Ascending aorta (tissue), 2 donors: ENCODE measurements at regions not wholly inside any gene's neighbourhood (a gene's known extent, or its start where the extent isn't known, plus 50 kb on each side); places are given as distances from the start of the nearest gene placed in this dataset.

Experiments
- DNase-seq, 2 donors: peaks; one replicate each; pipeline ENCODE4 v3.0.0-alpha.2; 2019; ENCODE audit warnings: low spot score in 2 of 2
- H3K27ac ChIP-seq, 2 donors: fragments of 200-600 bp; sonication (generic); one replicate each; pipeline ENCODE4 v1.5.1; 2016 to 2017; ENCODE audit warnings: mild to moderate bottlenecking in 1 of 2
- H3K27me3 ChIP-seq: fragments of 200-600 bp; sonication (generic); one replicate; pipeline ENCODE4 v1.5.1; 2017
- H3K36me3 ChIP-seq, 2 donors: fragments of 200-600 bp; sonication (generic); one replicate each; pipeline ENCODE4 v1.5.1; 2016
- H3K4me1 ChIP-seq, 2 donors: fragments of 200-600 bp; sonication (generic); one replicate each; pipeline ENCODE4 v1.5.1; 2016 to 2017; ENCODE audit warnings: mild to moderate bottlenecking in 1 of 2
- H3K4me3 ChIP-seq, 2 donors: fragments of 200-600 bp; sonication (generic); one replicate each; pipeline ENCODE4 v1.5.1; 2016 to 2017; ENCODE audit warnings: mild to moderate bottlenecking in 1 of 2
- H3K9me3 ChIP-seq, 2 donors: fragments of 200-600 bp; sonication (generic); one replicate each; pipeline ENCODE4 v1.5.1; 2016
- intact Hi-C: fragments of 100-400 bp; cut with DNase I; formaldehyde crosslinking; loops from one replicate; pipeline ENCODE4 v1.15.1; 2023
- TF ChIP-seq, protein P1 (sequence below), 3 experiments: fragments of 200-600 bp in 2 of 3; fragments of 450-650 bp in 1 of 3; sonication (generic) in 2 of 3; IDR thresholded peaks; one replicate each; pipeline ENCODE4 v1.5.1; 2016 to 2019; ENCODE audit warnings: antibody characterized with exemption in 3 of 3, mild to moderate bottlenecking in 1 of 3, moderate library complexity in 1 of 3

- DNase-seq, result no peak
- TF ChIP-seq, protein P1, sequence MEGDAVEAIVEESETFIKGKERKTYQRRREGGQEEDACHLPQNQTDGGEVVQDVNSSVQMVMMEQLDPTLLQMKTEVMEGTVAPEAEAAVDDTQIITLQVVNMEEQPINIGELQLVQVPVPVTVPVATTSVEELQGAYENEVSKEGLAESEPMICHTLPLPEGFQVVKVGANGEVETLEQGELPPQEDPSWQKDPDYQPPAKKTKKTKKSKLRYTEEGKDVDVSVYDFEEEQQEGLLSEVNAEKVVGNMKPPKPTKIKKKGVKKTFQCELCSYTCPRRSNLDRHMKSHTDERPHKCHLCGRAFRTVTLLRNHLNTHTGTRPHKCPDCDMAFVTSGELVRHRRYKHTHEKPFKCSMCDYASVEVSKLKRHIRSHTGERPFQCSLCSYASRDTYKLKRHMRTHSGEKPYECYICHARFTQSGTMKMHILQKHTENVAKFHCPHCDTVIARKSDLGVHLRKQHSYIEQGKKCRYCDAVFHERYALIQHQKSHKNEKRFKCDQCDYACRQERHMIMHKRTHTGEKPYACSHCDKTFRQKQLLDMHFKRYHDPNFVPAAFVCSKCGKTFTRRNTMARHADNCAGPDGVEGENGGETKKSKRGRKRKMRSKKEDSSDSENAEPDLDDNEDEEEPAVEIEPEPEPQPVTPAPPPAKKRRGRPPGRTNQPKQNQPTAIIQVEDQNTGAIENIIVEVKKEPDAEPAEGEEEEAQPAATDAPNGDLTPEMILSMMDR (IDR thresholded peaks at IDR 0.05), result no peak
- Histone ChIP-seq H3K36me3 (no peaks in the 10 kb centered on the region), H3K4me1 (no peaks in the 10 kb centered on the region), H3K27me3 (no peaks in the 10 kb centered on the region), H3K27ac (no peak overlapping the region), H3K4me3 (no peak overlapping the region), H3K9me3 (no peaks in the 10 kb centered on the region)
- intact Hi-C loops, result no loop called here
These were observed 221.7 kb downstream of the RFC3 start for GRCh38 chr13:34039678-34040077.

GRCh38 chr13:34040863-34041262 lies 222.9 kb downstream of the RFC3 start:
- no peak overlapping the region for H3K27ac ChIP-seq
- H3K4me1 ChIP-seq, result no peaks in the 10 kb centered on the region
- intact Hi-C loops, result no loop called here
- no peaks in the 10 kb centered on the region for H3K36me3 ChIP-seq
- H3K4me3 ChIP-seq, result no peak overlapping the region
- H3K27me3 ChIP-seq, result no peaks in the 10 kb centered on the region
- no peaks in the 10 kb centered on the region for H3K9me3 ChIP-seq
- TF ChIP-seq, protein P1 (IDR thresholded peaks at IDR 0.05), result no peak
- no peak for DNase-seq

GRCh38 chr13:34044041-34044440 lies 226.1 kb downstream of the RFC3 start:
- no peaks in the 10 kb centered on the region for H3K27me3 ChIP-seq
- intact Hi-C loops, result no loop called here
- no peaks in the 10 kb centered on the region for H3K4me1 ChIP-seq
- H3K9me3 ChIP-seq, result no peaks in the 10 kb centered on the region
- TF ChIP-seq, protein P1 (IDR thresholded peaks at IDR 0.05), result no peak
- H3K27ac ChIP-seq, result no peak overlapping the region
- no peak overlapping the region for H3K4me3 ChIP-seq
- no peak for DNase-seq
- H3K36me3 ChIP-seq, result no peaks in the 10 kb centered on the region

DNA sequence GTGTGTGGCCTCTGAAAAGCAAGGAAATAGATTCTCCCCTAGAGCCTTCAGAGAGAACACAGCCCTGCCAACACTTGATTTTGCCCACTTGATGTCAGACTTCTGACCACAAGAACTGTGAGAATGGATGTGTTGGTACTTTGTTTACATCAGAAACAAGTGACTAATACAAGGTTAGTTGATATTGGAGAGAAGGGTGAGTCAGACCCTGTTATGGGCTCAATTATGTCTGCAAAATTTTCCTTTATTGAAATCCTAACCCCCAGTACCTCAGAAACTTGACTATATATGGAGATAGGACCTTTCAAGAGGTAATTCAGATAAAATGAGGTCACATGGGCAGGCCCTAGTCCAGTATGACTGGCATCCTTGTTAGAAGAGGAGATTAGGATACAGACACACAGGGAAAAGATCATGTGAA lies 226.7 kb downstream of the RFC3 start:
- no peaks in the 10 kb centered on the region for H3K27me3 ChIP-seq
- TF ChIP-seq, protein P1 (IDR thresholded peaks at IDR 0.05), result no peak
- no peaks in the 10 kb centered on the region for H3K9me3 ChIP-seq
- no peak overlapping the region for H3K27ac ChIP-seq
- intact Hi-C loops, result no loop called here
- H3K36me3 ChIP-seq, result no peaks in the 10 kb centered on the region
- no peak overlapping the region for H3K4me3 ChIP-seq
- no peaks in the 10 kb centered on the region for H3K4me1 ChIP-seq
- no peak for DNase-seq

DNA sequence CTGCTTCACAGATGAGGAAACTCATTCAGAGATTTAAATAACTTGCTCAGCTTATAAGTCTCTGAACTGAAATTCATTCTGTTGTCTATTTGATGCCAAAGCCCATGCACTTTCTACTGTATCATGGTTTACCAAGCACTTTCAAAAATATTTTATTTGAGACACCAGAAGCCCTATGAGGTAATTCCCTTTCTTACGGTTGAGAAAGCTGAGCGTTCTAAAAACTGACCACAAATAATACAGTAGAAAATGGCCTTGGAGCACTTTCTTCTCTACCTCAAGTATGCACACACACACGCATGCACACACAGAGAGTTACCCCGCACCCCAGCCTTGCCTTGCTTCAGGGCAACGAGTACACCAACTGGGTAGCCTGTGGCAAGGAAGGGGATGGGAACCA lies 228.5 kb downstream of the RFC3 start:
- TF ChIP-seq, protein P1 (IDR thresholded peaks at IDR 0.05), result no peak
- H3K27me3 ChIP-seq, result no peaks in the 10 kb centered on the region
- no peak overlapping the region for H3K4me3 ChIP-seq
- H3K9me3 ChIP-seq, result peaks cover 0 to 5% of the 10 kb centered on the region in 2 donors
- no peak overlapping the region for H3K27ac ChIP-seq
- DNase-seq, result no peak
- no peaks in the 10 kb centered on the region for H3K36me3 ChIP-seq
- intact Hi-C loops, result no loop called here
- no peaks in the 10 kb centered on the region for H3K4me1 ChIP-seq

GRCh38 chr13:34048652-34049051 lies 230.7 kb downstream of the RFC3 start:
- Histone ChIP-seq H3K27me3 (no peaks in the 10 kb centered on the region), H3K9me3 (peaks cover 0 to 5% of the 10 kb centered on the region in 2 donors), H3K27ac (no peak overlapping the region), H3K4me1 (no peaks in the 10 kb centered on the region), H3K4me3 (no peak overlapping the region), H3K36me3 (no peaks in the 10 kb centered on the region)
- TF ChIP-seq, protein P1 (IDR thresholded peaks at IDR 0.05), result no peak
- no peak for DNase-seq
- intact Hi-C loops, result no loop called here
